ENCODE measurements at regions not wholly inside any gene's neighbourhood (a gene's known extent, or its start where the extent isn't known, plus 50 kb on each side); places are given as distances from the start of the nearest gene placed in this dataset.
A peak's percentile ranks its signal among the peaks of the same experiment; 100 is the strongest.

- no peaks in the 10 kb centered on the region for H3K36me3 Mint-ChIP-seq (ENCODE audit: low read depth)
- DNase-seq, result no peak
- intact Hi-C loops (cut with micrococcal nuclease), result loop anchor here (5.0 to 10.0 kb wide), 2 partner anchors 102 to 219 kb away; no protein-coding TSS in a partner anchor
These were observed 74.5 kb upstream of the TNRC6C start for GRCh38 chr17:77884019-77884418.

GRCh38 chr17:77884967-77885641, 73.4 kb upstream of the TNRC6C start:
- peaks cover 72% of the 10 kb centered on the region for H3K4me1 Mint-ChIP-seq
- H3K9me3 Mint-ChIP-seq, result no peaks in the 10 kb centered on the region
- peaks cover 43% of the 10 kb centered on the region for H3K27me3 Mint-ChIP-seq
- no peak overlapping the region for H3K4me3 Mint-ChIP-seq
- intact Hi-C loops (cut with micrococcal nuclease), result loop anchor here (5.0 to 10.0 kb wide), 2 partner anchors 103 to 220 kb away; no protein-coding TSS in a partner anchor
- DNase-seq, result no peak
- H3K36me3 Mint-ChIP-seq (ENCODE audit: low read depth), result no peaks in the 10 kb centered on the region
- peak overlapping the region; percentile 49 for H3K27ac Mint-ChIP-seq

More at GRCh38 chr17:77884019-77884418, 74.5 kb upstream of the TNRC6C start:
- Mint-ChIP-seq H3K27me3 (peaks cover 33% of the 10 kb centered on the region), H3K9me3 (no peaks in the 10 kb centered on the region), H3K4me1 (peaks cover 71% of the 10 kb centered on the region), H3K27ac (peak overlapping the region; percentile 86), H3K4me3 (no peak overlapping the region)

- Mint-ChIP-seq H3K4me1 (peaks cover 65% of the 10 kb centered on the region), H3K9me3 (no peaks in the 10 kb centered on the region), H3K4me3 (no peak overlapping the region)
These were observed 72.7 kb upstream of the TNRC6C start for GRCh38 chr17:77885678-77886386.

GRCh38 chr17:77886387-77886728, 72.1 kb upstream of the TNRC6C start:
- Mint-ChIP-seq H3K4me1 (peaks cover 61% of the 10 kb centered on the region), H3K27ac (no peak overlapping the region), H3K4me3 (no peak overlapping the region), H3K27me3 (peaks cover 49% of the 10 kb centered on the region), H3K36me3 (ENCODE audit: low read depth) (no peaks in the 10 kb centered on the region), H3K9me3 (no peaks in the 10 kb centered on the region)
- intact Hi-C loops (cut with micrococcal nuclease), result loop anchor here (10.0 kb wide), 1 partner anchor 222 kb away; no protein-coding TSS in a partner anchor
- no peak for DNase-seq

More at GRCh38 chr17:77885678-77886386, 72.7 kb upstream of the TNRC6C start:
- DNase-seq, result no peak
- Mint-ChIP-seq H3K27ac (peak overlapping the region; percentile 36), H3K36me3 (ENCODE audit: low read depth) (no peaks in the 10 kb centered on the region), H3K27me3 (peaks cover 46% of the 10 kb centered on the region)
- intact Hi-C loops (cut with micrococcal nuclease), result loop anchor here (10.0 kb wide), 1 partner anchor 221 kb away; no protein-coding TSS in a partner anchor

- intact Hi-C loops (cut with micrococcal nuclease), result loop anchor here (10.0 kb wide), 1 partner anchor 222 kb away; no protein-coding TSS in a partner anchor
- Mint-ChIP-seq H3K4me1 (peaks cover 54% of the 10 kb centered on the region), H3K9me3 (no peaks in the 10 kb centered on the region), H3K4me3 (peak overlapping the region; percentile 80), H3K27ac (peak overlapping the region; percentile 63), H3K36me3 (ENCODE audit: low read depth) (no peaks in the 10 kb centered on the region), H3K27me3 (peaks cover 50% of the 10 kb centered on the region)
- DNase-seq, result no peak
These were observed 71.4 kb upstream of the TNRC6C start for GRCh38 chr17:77887110-77887463.

GRCh38 chr17:77887464-77888241, 70.8 kb upstream of the TNRC6C start:
- no peaks in the 10 kb centered on the region for H3K9me3 Mint-ChIP-seq
- DNase-seq, result peak; percentile 87
- no peaks in the 10 kb centered on the region for H3K36me3 Mint-ChIP-seq (ENCODE audit: low read depth)
- H3K4me3 Mint-ChIP-seq, result peak overlapping the region; percentile 80
- H3K4me1 Mint-ChIP-seq, result peaks cover 48% of the 10 kb centered on the region
- H3K27ac Mint-ChIP-seq, result peak overlapping the region; percentile 63
- intact Hi-C loops (cut with micrococcal nuclease), result loop anchor here (10.0 kb wide), 1 partner anchor 223 kb away; no protein-coding TSS in a partner anchor
- peaks cover 50% of the 10 kb centered on the region for H3K27me3 Mint-ChIP-seq

- no peak for DNase-seq
- H3K4me1 Mint-ChIP-seq, result peaks cover 44% of the 10 kb centered on the region
- H3K27ac Mint-ChIP-seq, result peak overlapping the region; percentile 14
- H3K27me3 Mint-ChIP-seq, result peaks cover 55% of the 10 kb centered on the region
- intact Hi-C loops (cut with micrococcal nuclease), result loop anchor here (10.0 kb wide), 1 partner anchor 224 kb away; no protein-coding TSS in a partner anchor
- H3K4me3 Mint-ChIP-seq, result peak overlapping the region; percentile 80
- no peaks in the 10 kb centered on the region for H3K36me3 Mint-ChIP-seq (ENCODE audit: low read depth)
- no peaks in the 10 kb centered on the region for H3K9me3 Mint-ChIP-seq
These were observed 70.0 kb upstream of the TNRC6C start for GRCh38 chr17:77888242-77889134.

GRCh38 chr17:77889135-77889505, 69.4 kb upstream of the TNRC6C start:
- Mint-ChIP-seq H3K27me3 (peaks cover 55% of the 10 kb centered on the region), H3K9me3 (no peaks in the 10 kb centered on the region), H3K27ac (peak overlapping the region; percentile 28), H3K36me3 (ENCODE audit: low read depth) (no peaks in the 10 kb centered on the region), H3K4me1 (peaks cover 38% of the 10 kb centered on the region), H3K4me3 (peak overlapping the region; percentile 55)
- intact Hi-C loops (cut with micrococcal nuclease), result loop anchor here (10.0 kb wide), 1 partner anchor 224 kb away; no protein-coding TSS in a partner anchor
- DNase-seq, result no peak

GRCh38 chr17:77889866-77890760, 68.4 kb upstream of the TNRC6C start:
- Mint-ChIP-seq H3K4me1 (peaks cover 30% of the 10 kb centered on the region), H3K36me3 (ENCODE audit: low read depth) (no peaks in the 10 kb centered on the region), H3K4me3 (no peak overlapping the region), H3K27ac (no peak overlapping the region), H3K27me3 (peaks cover 52% of the 10 kb centered on the region), H3K9me3 (no peaks in the 10 kb centered on the region)
- intact Hi-C loops (cut with micrococcal nuclease), result loop anchor here (10.0 kb wide), 1 partner anchor 225 kb away; no protein-coding TSS in a partner anchor
- DNase-seq, result no peak

- Mint-ChIP-seq H3K36me3 (ENCODE audit: low read depth) (no peaks in the 10 kb centered on the region), H3K27ac (no peak overlapping the region), H3K9me3 (no peaks in the 10 kb centered on the region), H3K4me1 (peaks cover 29% of the 10 kb centered on the region), H3K4me3 (no peak overlapping the region), H3K27me3 (peaks cover 50% of the 10 kb centered on the region)
- no peak for DNase-seq
- intact Hi-C loops (cut with micrococcal nuclease), result no loop called here
These were observed 67.7 kb upstream of the TNRC6C start for GRCh38 chr17:77890771-77891170.

GRCh38 chr17:77891602-77892001, 66.9 kb upstream of the TNRC6C start:
- DNase-seq, result no peak
- Mint-ChIP-seq H3K36me3 (ENCODE audit: low read depth) (no peaks in the 10 kb centered on the region), H3K27me3 (peaks cover 42% of the 10 kb centered on the region), H3K4me3 (no peak overlapping the region), H3K4me1 (peaks cover 21% of the 10 kb centered on the region), H3K9me3 (no peaks in the 10 kb centered on the region), H3K27ac (no peak overlapping the region)
- intact Hi-C loops (cut with micrococcal nuclease), result no loop called here

- Mint-ChIP-seq H3K4me3 (no peak overlapping the region), H3K36me3 (ENCODE audit: low read depth) (no peaks in the 10 kb centered on the region), H3K4me1 (peaks cover 17% of the 10 kb centered on the region), H3K27me3 (peaks cover 38% of the 10 kb centered on the region), H3K9me3 (no peaks in the 10 kb centered on the region), H3K27ac (no peak overlapping the region)
- intact Hi-C loops (cut with micrococcal nuclease), result no loop called here
- DNase-seq, result no peak
These were observed 66.5 kb upstream of the TNRC6C start for GRCh38 chr17:77892031-77892430.

Data from activated CD4-positive, alpha-beta T cell treated with anti-CD3 and anti-CD28 coated beads, Interleukin-2, amount 10 ng/mL, durations not matched to agents 24 days and 14 days (primary cell).